ENCODE measurements at regions not wholly inside any gene's neighbourhood (a gene's known extent, or its start where the extent isn't known, plus 50 kb on each side); places are given as distances from the start of the nearest gene placed in this dataset.

DNA sequence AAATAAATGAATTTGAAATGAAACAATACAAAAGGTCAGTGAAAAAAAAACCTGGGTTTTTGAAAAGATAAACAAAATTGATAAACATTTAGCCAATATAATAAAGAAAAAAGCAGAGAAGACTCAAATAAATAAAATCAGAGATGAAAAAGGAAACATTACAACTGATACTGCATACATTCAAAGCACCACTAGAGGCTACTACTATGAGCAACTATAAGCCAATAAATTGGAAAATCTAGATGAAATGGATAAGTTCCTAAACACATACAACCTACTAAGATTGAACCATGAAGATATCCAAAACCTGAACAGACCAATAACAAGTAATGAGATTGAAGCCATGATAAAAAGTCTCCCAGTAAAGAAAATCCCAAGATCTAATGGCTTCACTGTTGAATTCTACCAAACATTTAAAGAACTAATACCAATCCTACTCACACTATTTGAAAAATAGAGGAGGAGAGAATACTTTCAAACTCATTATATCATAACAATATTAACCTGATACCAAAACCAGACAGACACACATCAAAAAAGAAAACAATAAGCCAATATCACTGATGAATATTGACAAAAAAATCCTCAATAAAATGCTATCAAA lies 80.8 kb upstream of the CERS6 start:
- no peak for DNase-seq (ENCODE audit: low read depth in 1 of 2, low spot score in 1 of 2)

DNA sequence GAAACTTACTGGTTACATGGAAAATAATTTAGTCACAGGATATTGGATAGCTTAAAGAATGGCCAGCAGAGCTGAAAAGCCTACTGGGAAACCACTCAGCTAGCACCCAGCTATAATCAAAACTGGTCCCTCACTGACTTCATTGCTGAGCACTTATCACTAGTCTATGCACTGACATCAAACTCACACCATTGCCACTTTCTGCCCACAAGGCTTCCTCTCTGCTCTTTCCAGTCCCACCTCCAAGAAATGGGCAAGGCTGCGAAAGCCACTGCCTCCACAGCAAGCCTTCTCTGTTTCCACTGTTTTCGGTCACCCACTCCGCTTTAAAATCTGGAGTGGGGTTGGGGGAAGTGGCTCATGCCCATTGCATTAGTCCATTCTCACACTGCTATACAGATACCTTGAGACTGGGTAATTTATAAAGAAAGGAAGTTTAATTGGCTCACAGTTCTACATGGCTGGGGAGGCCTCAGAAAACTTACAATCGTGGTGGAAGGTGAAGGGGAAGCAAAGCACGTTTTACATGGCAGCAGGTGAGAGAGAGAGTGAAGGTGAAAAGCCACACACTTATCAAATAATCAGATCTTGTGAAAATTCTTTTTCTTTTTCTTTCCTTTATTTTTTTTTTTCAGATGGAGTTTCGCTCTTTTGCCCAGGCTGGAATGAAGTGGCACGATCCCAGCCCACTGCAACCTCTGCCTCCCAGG lies 77.0 kb upstream of the CERS6 start:
- no peak for DNase-seq (ENCODE audit: low read depth in 1 of 2, low spot score in 1 of 2)

DNA sequence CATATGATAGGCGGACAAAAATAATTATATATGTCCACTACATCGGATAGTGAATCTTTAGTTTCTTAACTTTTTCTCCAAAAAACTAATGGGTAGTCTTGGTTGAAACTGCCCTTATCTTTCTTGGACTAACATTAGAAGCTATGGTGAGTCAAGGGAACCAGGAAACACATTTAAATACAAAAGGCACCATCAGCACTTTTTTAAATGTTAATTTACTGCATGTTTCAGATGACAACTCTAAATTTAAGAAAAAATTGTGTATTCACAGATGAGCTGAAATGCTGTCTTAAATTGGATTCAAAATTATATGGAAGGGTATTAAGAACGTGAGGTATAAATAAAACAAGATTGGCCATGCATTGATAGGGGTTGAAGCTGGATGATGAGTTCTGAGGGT lies 75.6 kb upstream of the CERS6 start:
- no peak for DNase-seq (ENCODE audit: low read depth in 1 of 2, low spot score in 1 of 2)

DNA sequence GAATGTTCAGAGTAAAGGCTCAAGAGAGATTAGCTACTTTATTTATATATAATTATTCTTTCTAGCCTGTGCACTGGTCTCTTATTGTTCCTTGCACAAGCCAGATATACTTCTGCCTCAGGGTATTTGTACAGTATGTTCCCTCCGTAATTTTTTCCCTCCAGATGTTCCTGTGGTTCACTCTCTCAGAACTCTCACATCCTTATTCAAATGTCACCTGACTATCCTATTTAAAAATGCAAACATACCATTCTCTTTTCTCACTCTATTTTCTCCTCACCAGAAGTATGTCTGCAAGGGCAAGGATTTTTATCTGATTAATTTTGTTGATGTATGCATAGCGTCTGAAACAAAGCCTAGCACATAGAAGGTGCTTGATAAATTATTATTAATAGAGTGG lies 64.0 kb upstream of the CERS6 start:
- no peak for DNase-seq (ENCODE audit: low read depth in 1 of 2, low spot score in 1 of 2)

DNA sequence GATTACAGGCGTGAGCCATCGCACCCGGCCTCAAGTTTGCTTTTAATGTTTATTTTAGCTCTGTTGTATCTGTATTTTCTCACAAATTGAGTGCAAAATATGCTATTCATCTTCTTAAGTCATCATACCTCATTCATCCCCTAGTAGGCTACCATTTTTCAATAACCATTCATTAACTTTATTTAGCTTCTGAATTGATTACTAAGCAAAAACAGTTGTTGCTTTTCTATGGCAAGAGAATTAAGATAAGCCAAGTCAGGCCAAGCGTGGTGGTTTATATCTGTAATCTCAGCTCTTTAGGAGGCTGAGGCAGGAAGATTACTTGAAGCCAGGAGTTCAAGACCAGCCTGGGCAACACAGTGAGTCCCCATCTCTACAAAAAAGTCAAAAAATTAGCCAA lies 63.3 kb upstream of the CERS6 start:
- DNase-seq (ENCODE audit: low read depth in 1 of 2, low spot score in 1 of 2): no peak

DNA sequence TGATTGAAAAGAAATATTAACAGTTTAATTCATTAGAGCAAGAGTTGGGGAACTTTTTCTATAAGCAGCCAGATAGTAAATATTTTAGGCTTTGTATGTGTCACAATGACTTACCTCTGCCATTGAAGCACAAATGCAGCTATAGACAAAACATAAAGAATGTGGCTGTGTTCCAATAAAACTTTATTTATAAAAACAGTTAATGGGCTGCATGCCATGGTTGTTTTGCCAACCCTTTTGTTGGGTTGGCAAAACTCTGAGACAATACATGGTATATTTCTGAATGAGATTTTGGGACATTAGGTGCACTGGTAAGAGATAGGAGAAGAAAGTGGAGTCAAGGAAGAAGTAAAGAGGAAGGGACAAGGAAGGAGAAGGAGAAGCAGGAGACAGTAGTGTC lies 61.8 kb upstream of the CERS6 start:
- DNase-seq (ENCODE audit: low read depth in 1 of 2, low spot score in 1 of 2): no peak

DNA sequence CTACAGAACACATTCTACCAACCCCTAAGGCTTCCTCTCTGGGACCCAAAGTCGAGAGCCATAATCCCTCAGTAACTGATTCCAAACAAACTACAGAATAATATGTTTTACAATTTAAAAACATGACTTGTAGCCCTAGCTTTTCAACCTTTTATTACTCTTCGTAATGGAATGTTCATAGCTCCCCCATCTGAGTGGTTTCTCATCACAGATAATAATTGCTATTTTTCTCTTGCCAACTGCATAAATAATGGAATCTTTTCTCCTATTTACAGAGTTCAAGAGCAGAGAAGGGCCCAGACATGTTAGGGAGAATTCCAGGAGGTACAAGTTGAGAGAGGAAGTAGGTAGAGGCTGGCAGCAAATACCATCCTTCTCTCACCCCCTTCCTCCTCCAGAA lies 59.9 kb upstream of the CERS6 start:
- DNase-seq (ENCODE audit: low read depth in 1 of 2, low spot score in 1 of 2): no peak

DNA sequence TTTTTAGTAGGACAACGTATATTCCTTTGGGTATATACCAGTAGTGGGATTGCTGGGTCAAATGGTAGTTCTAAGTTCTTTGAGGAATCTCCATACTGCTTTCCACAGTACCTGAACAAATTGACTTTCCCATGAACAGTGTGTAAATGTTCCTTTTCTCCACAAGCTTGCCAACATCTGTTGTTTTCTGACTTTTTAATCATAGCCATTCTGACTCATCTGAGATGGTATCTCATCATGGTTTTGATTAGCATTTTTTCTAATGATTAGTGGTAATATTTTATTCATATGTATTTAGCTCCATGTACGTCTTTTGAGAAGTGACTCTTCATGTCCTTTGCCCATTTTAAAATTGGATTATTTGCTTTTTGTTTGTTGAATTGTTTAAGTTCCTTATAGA lies 58.4 kb upstream of the CERS6 start:
- DNase-seq (ENCODE audit: low read depth in 1 of 2, low spot score in 1 of 2): no peak

DNA sequence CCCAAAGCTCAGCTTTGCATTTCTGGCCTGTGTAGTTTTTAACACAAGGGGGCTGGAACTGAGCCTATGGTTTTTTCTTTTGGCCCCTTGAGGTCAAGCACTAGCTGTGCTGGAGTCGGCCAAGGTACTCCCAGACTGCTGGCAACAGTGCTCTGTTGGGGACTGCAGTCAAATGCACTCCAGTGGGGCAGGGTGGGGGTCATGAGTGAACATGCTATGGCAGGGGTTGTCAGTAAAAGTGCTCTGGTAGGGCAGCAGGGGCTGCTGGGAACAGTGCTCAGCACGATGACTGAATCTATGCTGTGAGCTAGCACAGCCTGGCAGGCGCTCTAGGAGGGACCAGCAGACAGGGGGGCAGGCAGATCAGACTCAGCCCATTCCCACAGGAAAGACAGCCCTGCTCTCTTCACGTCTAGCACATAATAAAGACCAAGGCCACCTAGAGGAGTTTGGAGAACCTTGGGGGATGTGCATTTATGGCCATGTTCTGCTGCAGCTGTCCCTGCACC lies 55.0 kb upstream of the CERS6 start:
- DNase-seq (ENCODE audit: low read depth in 1 of 2, low spot score in 1 of 2): no peak

DNA sequence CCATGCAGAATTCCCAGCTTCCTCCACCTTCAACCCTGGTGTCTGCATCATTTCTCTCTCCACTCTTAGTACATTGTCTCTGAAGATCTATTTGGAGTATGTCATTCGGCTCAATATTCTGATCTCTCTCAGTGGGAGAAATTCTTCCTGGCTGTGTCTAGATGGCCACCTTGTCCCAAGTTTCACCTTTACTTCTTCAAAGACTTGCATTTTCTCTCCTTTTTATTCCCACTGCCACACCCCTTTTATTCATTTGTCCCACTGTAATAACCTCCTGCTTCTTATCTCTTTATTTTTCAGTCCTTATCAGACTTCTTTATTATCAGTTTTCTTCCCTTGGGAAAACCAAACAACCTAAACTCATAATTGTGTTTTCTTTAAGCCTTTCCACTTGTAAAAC lies 54.3 kb upstream of the CERS6 start:
- DNase-seq (ENCODE audit: low read depth in 1 of 2, low spot score in 1 of 2): no peak

DNA sequence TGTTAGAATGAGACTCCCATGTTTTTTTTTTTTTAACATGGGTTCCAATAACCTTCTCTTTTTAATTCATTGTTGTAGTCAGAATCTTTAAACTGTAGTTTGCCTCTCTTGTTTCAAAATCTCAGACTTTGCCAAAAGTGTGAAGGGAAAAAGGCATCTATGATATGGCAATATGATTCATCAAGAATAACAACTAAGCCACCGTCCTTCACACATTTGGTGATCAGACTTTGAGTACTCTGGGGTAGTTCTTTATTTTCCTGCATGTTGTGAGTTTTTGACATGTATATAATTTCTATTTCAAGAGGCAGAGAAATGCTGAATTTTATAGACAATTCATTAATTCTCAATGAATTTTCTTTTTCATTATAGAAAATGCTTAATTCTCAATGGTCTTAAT lies 53.5 kb upstream of the CERS6 start:
- DNase-seq (ENCODE audit: low read depth in 1 of 2, low spot score in 1 of 2): no peak

DNA sequence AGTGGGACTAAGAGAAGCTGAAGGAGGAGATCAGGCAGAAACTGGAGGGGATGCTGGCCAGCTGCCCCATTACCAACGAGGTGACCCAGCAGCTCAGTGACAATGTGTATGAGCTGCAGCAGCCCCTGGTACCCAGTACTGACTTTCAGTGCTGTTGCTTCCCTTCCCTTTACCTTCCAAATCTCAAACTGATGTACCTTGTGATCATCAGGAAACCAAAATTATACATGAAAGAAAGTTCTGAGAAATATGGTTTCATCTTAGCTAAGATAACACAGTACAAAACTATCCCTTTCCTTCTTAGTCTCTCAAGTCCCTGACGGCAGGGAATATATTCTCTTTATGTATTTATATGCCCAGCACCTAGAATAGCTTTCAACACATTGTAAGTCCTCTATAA lies 52.3 kb upstream of the CERS6 start:
- DNase-seq (ENCODE audit: low read depth in 1 of 2, low spot score in 1 of 2): no peak

DNA sequence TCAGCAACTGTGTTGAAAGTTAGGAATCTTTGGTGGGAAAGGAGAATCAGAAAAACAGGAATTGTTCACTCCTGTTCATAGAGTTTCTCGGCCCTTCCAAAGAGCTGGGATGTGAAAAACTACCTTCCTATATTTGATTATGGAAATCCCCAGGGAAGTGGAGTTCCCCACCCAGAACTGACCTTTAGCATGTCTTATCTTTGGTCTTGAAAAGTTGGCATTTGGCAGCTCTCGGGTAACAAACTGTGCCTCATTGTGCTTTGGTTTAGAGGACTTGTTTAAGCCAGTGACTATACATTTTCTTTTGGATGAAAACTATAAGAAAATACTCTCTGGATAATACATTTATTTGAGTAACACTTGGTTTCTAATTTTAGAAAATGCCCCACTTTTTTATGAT lies 51.3 kb upstream of the CERS6 start:
- DNase-seq (ENCODE audit: low read depth in 1 of 2, low spot score in 1 of 2): no peak
